Body of pancreas (tissue), 4 donors: ENCODE measurements at regions not wholly inside any gene's neighbourhood (a gene's known extent, or its start where the extent isn't known, plus 50 kb on each side); places are given as distances from the start of the nearest gene placed in this dataset.

Experiments
- CTCF ChIP-seq, 7 experiments: fragments of 450-650 bp in 4 of 7; fragments of 200-600 bp in 3 of 7; sonication (generic) in 3 of 7; IDR thresholded peaks; one replicate each; pipeline ENCODE4 v1.5.1; 2016 to 2019; ENCODE audit warnings: antibody characterized with exemption in 7 of 7
- POLR2A ChIP-seq, 3 donors: fragments of 450-650 bp; IDR thresholded peaks; one replicate each; pipeline ENCODE4 v1.6.1; 2016; ENCODE audit warnings: antibody characterized with exemption in 3 of 3, mild to moderate bottlenecking in 2 of 3

GRCh38 chrX:95729401-95729800 is 955.2 kb upstream of the DIAPH2 start:
- TF ChIP-seq POLR2A (IDR thresholded peaks at IDR 0.05): no peak
- TF ChIP-seq CTCF (IDR thresholded peaks at IDR 0.05): no peak
